Left lung (tissue), 4 donors: ENCODE measurements at regions not wholly inside any gene's neighbourhood (a gene's known extent, or its start where the extent isn't known, plus 50 kb on each side); places are given as distances from the start of the nearest gene placed in this dataset.

ENCODE experiments used
- ATAC-seq: fragments of 200-7000 bp; cut with Tn5 transposase; one replicate; pipeline ENCODE4 v1.9.1; 2020; ENCODE audit warnings: moderate library complexity
- DNase-seq, 4 donors: peaks; one replicate each; pipeline ENCODE4 v3.0.0-alpha.2; 2013 to 2020
- H3K27ac ChIP-seq, 2 donors: fragments of 200-600 bp; sonication (generic) in 1 of 2; one replicate each; pipeline versions ENCODE4 v1.5.0 to v1.8.0; 2020 to 2021
- H3K27me3 ChIP-seq, 2 donors: fragments of 200-600 bp; sonication (generic) in 1 of 2; one replicate each; pipeline versions ENCODE4 v1.5.0 to v1.8.0; 2020 to 2021
- H3K36me3 ChIP-seq, 2 donors: fragments of 200-600 bp; sonication (generic) in 1 of 2; one replicate each; pipeline versions ENCODE4 v1.5.0 to v1.8.0; 2020 to 2021
- H3K4me1 ChIP-seq, 2 donors: fragments of 200-600 bp; one replicate each; pipeline ENCODE4 v1.8.0; 2021
- H3K4me3 ChIP-seq, 2 donors: fragments of 200-600 bp; sonication (generic) in 1 of 2; one replicate each; pipeline versions ENCODE4 v1.5.0 to v1.8.0; 2020 to 2021; ENCODE audit warnings: mild to moderate bottlenecking in 1 of 2
- H3K9me3 ChIP-seq, 2 donors: fragments of 200-600 bp; sonication (generic) in 1 of 2; one replicate each; pipeline versions ENCODE4 v1.5.0 to v1.8.0; 2020 to 2021
- intact Hi-C, 2 donors: fragments of 100-400 bp; cut with DNase I; formaldehyde crosslinking; loops; one replicate each; pipeline versions ENCODE4 v1.11.2 to v1.14.2; 2022
- TF ChIP-seq, protein P1 (sequence below), 2 donors: fragments of 200-600 bp; sonication (generic) in 1 of 2; IDR thresholded peaks; one replicate each; pipeline versions ENCODE4 v1.5.0 to v1.8.0; 2021; ENCODE audit warnings: antibody characterized with exemption in 2 of 2
- donor health status: DM: no; HTN: yes; CAD: no.
- donor health status: DM: no; HTN: no; CAD: no.

GRCh38 chr22:26811647-26811992 is 154.2 kb downstream of the MIAT start:
- intact Hi-C loops, result no loop called here
- Histone ChIP-seq H3K27me3 (no peaks in the 10 kb centered on the region), H3K4me3 (no peak overlapping the region), H3K36me3 (no peaks in the 10 kb centered on the region), H3K9me3 (no peaks in the 10 kb centered on the region), H3K4me1 (no peaks in the 10 kb centered on the region), H3K27ac (no peak overlapping the region)
- ATAC-seq, result no peak
- no peak for DNase-seq
- TF ChIP-seq, protein P1, sequence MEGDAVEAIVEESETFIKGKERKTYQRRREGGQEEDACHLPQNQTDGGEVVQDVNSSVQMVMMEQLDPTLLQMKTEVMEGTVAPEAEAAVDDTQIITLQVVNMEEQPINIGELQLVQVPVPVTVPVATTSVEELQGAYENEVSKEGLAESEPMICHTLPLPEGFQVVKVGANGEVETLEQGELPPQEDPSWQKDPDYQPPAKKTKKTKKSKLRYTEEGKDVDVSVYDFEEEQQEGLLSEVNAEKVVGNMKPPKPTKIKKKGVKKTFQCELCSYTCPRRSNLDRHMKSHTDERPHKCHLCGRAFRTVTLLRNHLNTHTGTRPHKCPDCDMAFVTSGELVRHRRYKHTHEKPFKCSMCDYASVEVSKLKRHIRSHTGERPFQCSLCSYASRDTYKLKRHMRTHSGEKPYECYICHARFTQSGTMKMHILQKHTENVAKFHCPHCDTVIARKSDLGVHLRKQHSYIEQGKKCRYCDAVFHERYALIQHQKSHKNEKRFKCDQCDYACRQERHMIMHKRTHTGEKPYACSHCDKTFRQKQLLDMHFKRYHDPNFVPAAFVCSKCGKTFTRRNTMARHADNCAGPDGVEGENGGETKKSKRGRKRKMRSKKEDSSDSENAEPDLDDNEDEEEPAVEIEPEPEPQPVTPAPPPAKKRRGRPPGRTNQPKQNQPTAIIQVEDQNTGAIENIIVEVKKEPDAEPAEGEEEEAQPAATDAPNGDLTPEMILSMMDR (IDR thresholded peaks at IDR 0.05), result no peak

GRCh38 chr22:26812731-26813130 is 155.3 kb downstream of the MIAT start:
- H3K4me1 ChIP-seq, result no peaks in the 10 kb centered on the region
- H3K9me3 ChIP-seq, result peaks cover 0 to 4% of the 10 kb centered on the region in 2 donors
- H3K27ac ChIP-seq, result no peak overlapping the region
- ATAC-seq, result no peak
- H3K4me3 ChIP-seq, result no peak overlapping the region
- DNase-seq, result no peak
- TF ChIP-seq, protein P1 (IDR thresholded peaks at IDR 0.05), result no peak
- H3K27me3 ChIP-seq, result no peaks in the 10 kb centered on the region
- H3K36me3 ChIP-seq, result no peaks in the 10 kb centered on the region
- intact Hi-C loops, result no loop called here

DNA sequence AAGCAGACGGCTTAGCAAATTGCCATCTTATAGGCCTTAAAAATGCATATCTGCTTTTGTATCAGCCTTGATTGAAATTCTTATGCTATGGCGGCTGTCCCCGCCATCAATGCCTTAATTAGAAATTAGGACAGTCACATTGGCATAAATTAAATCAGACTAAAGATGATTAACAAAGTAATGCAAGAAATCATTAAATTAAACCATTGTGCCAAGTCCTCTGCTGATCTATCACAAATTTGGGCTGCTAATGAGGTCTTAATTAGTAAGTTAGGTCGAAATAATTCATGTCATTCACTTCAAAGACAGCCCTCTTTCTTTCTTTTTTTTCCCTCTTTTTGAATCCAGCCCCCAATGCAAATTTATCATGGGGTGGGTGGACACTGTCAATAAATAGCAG is 159.3 kb downstream of the MIAT start:
- Histone ChIP-seq H3K27ac (no peak overlapping the region), H3K4me3 (no peak overlapping the region), H3K36me3 (no peaks in the 10 kb centered on the region), H3K9me3 (peaks cover 0 to 15% of the 10 kb centered on the region in 2 donors), H3K4me1 (no peaks in the 10 kb centered on the region), H3K27me3 (no peaks in the 10 kb centered on the region)
- intact Hi-C loops, result no loop called here
- TF ChIP-seq, protein P1 (IDR thresholded peaks at IDR 0.05), result no peak
- ATAC-seq (no peak), DNase-seq (no peak)

DNA sequence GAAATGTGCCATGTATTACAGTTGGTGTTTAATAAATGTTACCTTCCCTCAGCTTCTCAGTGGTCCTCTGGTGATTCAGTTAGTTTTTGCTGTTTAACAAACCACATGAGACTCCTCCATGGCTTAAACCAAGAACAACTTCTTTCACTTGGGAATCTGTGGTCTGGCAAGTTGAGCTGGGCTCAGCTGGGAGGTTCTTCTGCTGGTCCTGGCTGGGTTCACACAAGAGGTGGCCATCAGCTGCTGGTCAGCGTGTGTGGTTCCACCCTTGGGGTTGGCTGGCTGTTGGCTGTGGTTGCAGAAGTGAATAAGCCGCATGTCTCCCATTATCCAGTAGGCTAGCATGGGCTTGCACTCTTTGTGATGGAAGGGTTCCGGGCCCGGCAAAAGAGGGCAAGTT is 160.5 kb downstream of the MIAT start:
- no peak for ATAC-seq
- peaks cover 0 to 15% of the 10 kb centered on the region in 2 donors for H3K9me3 ChIP-seq
- no peaks in the 10 kb centered on the region for H3K4me1 ChIP-seq
- H3K27me3 ChIP-seq, result no peaks in the 10 kb centered on the region
- no peak for DNase-seq
- TF ChIP-seq, protein P1 (IDR thresholded peaks at IDR 0.05), result no peak
- intact Hi-C loops, result no loop called here
- no peak overlapping the region for H3K27ac ChIP-seq
- H3K4me3 ChIP-seq, result no peak overlapping the region
- no peaks in the 10 kb centered on the region for H3K36me3 ChIP-seq

DNA sequence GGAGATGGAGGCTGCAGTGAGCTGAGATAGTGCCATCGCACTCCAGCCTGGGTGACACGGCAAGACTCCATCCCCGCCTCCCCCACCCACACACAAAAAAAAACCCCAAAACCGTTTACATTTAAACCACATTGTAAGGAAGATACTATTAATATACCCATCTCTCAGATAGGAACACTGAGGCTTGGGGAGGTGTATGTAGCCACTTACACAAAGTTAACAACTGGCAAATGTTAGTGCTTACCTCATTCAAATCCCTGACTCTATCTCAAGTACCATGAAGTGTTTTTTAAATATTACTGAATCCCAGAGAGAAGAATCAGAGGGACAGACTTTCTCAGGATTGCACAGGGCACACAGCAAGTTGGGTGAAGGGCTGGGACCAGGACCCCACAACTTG is 164.5 kb downstream of the MIAT start:
- DNase-seq, result no peak

More for the DNA sequence above, 164.5 kb downstream of the MIAT start:
- no peak for ATAC-seq
- TF ChIP-seq, protein P1 (IDR thresholded peaks at IDR 0.05), result no peak
- H3K36me3 ChIP-seq, result no peaks in the 10 kb centered on the region
- H3K4me3 ChIP-seq, result no peak overlapping the region
- peaks cover 0 to 15% of the 10 kb centered on the region in 2 donors for H3K9me3 ChIP-seq
- no peaks in the 10 kb centered on the region for H3K4me1 ChIP-seq
- H3K27me3 ChIP-seq, result no peaks in the 10 kb centered on the region
- no peak overlapping the region for H3K27ac ChIP-seq
- intact Hi-C loops, result no loop called here
